ENCODE measurements at regions not wholly inside any gene's neighbourhood (a gene's known extent, or its start where the extent isn't known, plus 50 kb on each side); places are given as distances from the start of the nearest gene placed in this dataset.

GRCh38 chr2:234203135-234203984, 152.9 kb downstream of the SPP2 start (continued):
- no peak for TF ChIP-seq NRL (CRISPR knock-in tag; IDR thresholded peaks at IDR 0.05; ENCODE audit: borderline replicate concordance)
- peak; percentile 20; the same call in 1 of the 2 replicates for TF ChIP-seq ARID5B (CRISPR knock-in tag; IDR thresholded peaks at IDR 0.05)
- TF ChIP-seq UBTF (CRISPR knock-in tag; IDR thresholded peaks at IDR 0.05): no peak
- no peak for TF ChIP-seq ZNF513 (CRISPR knock-in tag; conservative IDR thresholded peaks at IDR 0.05)
- no peak for TF ChIP-seq ASH2L (IDR thresholded peaks at IDR 0.05; ENCODE audit: insufficient read length, low read depth, low read length)
- no peak for TF ChIP-seq MEIS2 (CRISPR knock-in tag; IDR thresholded peaks at IDR 0.05)
- no peak for TF ChIP-seq ZNF572 (CRISPR knock-in tag; IDR thresholded peaks at IDR 0.05)
- 0 out of 2 replicates have a peak, but pooled peaks have one; percentile 82 for TF ChIP-seq ZNF101 (CRISPR knock-in tag; IDR thresholded peaks at IDR 0.05; ENCODE audit: borderline replicate concordance, low read depth)
- TF ChIP-seq DR1 (CRISPR knock-in tag; IDR thresholded peaks at IDR 0.05): no peak
- TF ChIP-seq TBX3 (IDR thresholded peaks at IDR 0.05; ENCODE audit: borderline replicate concordance): peak; percentile 53; the same call in 1 of the 2 replicates
- TF ChIP-seq ATF5 (CRISPR knock-in tag; IDR thresholded peaks at IDR 0.05; ENCODE audit: low read depth): no peak
- TF ChIP-seq ZNF276 (CRISPR knock-in tag; IDR thresholded peaks at IDR 0.05; ENCODE audit: low read depth): no peak
- peak; percentile 55; the same call in 1 of the 2 replicates for TF ChIP-seq FOSL1 (CRISPR knock-in tag; IDR thresholded peaks at IDR 0.05; ENCODE audit: borderline replicate concordance)
- no peak for TF ChIP-seq NBN (conservative IDR thresholded peaks at IDR 0.05)
- TF ChIP-seq ZNF552 (CRISPR knock-in tag; IDR thresholded peaks at IDR 0.05; ENCODE audit: borderline replicate concordance): no peak
- no peak for TF ChIP-seq ZFP36L1 (CRISPR knock-in tag; IDR thresholded peaks at IDR 0.05)
- TF ChIP-seq PLRG1 (conservative IDR thresholded peaks at IDR 0.05): no peak
- no peak for TF ChIP-seq MIXL1 (CRISPR knock-in tag; IDR thresholded peaks at IDR 0.05)
- TF ChIP-seq ZNF816 (CRISPR knock-in tag; IDR thresholded peaks at IDR 0.05; ENCODE audit: borderline replicate concordance): no peak

All from HepG2 (cell line).